Caco-2 (cell line): ENCODE measurements at regions not wholly inside any gene's neighbourhood (a gene's known extent, or its start where the extent isn't known, plus 50 kb on each side); places are given as distances from the start of the nearest gene placed in this dataset.

Experiments
- BruUV-seq: library from RNA; stranded (reverse); fragments of 400-500 nt; replicated peaks from 2 replicates; lab custom pipeline; 2021; lab: Mats Ljungman, UMichigan
- CTCF ChIA-PET: fragments of 300-600 bp; sonication (Branson Sonifier 250); formaldehyde crosslinking; loops from one replicate; lab custom pipeline; 2022; ENCODE audit warnings: antibody characterized with exemption; lab: Charles Lee
- POLR2A ChIA-PET: fragments of 300-600 bp; sonication (Branson Sonifier 250); formaldehyde crosslinking; loops from one replicate; lab custom pipeline; 2022; ENCODE audit warnings: antibody characterized with exemption; lab: Charles Lee
- DNase-seq, 2 experiments: peaks; one replicate each; pipeline versions ENCODE4 v3.0.0 to v3.0.0-alpha.2; 2020 to 2022
- H3K27me3 ChIP-seq: replicated peaks from 2 replicates; pipeline ENCODE4 v1.6.0; 2011; ENCODE audit warnings: low read length; ENCODE audit not compliant: control insufficient read depth, insufficient read depth
- H3K36me3 ChIP-seq: 2 replicates; pipeline ENCODE4 v1.5.1; 2011; ENCODE audit warnings: low read length; ENCODE audit not compliant: control insufficient read depth, insufficient read depth
- H3K4me1 ChIP-seq: fragments of 250-450 bp; sonication (Bioruptor Pico); 2 replicates; pipeline ENCODE4 v1.5.1; 2020; ENCODE audit warnings: mild to moderate bottlenecking
- H3K4me3 ChIP-seq: 2 replicates; pipeline ENCODE4 v1.5.1; 2011; ENCODE audit warnings: low read depth, mild to moderate bottlenecking, control low read depth, low read length
- H3K9me3 ChIP-seq: fragments of 250-450 bp; sonication (Bioruptor Pico); 2 replicates; pipeline ENCODE4 v1.5.1; 2020; ENCODE audit warnings: mild to moderate bottlenecking, moderate library complexity
- H3K27ac Mint-ChIP-seq: one replicate; pipeline ENCODE4 v1.8.0; 2022; ENCODE audit warnings: mixed read lengths; ENCODE audit not compliant: unreplicated experiment
- H3K27me3 Mint-ChIP-seq: one replicate; pipeline ENCODE4 v1.8.0; 2022; ENCODE audit warnings: mixed read lengths; ENCODE audit not compliant: insufficient read depth, unreplicated experiment
- H3K36me3 Mint-ChIP-seq: one replicate; pipeline ENCODE4 v1.8.0; 2022; ENCODE audit warnings: mild to moderate bottlenecking, mixed read lengths; ENCODE audit not compliant: insufficient read depth, unreplicated experiment
- H3K4me1 Mint-ChIP-seq: one replicate; pipeline ENCODE4 v1.8.0; 2022; ENCODE audit warnings: low read depth, mixed read lengths; ENCODE audit not compliant: unreplicated experiment
- H3K4me3 Mint-ChIP-seq: one replicate; pipeline ENCODE4 v1.8.0; 2022; ENCODE audit warnings: mild to moderate bottlenecking, moderate library complexity, mixed read lengths; ENCODE audit not compliant: unreplicated experiment
- H3K9me3 Mint-ChIP-seq: one replicate; pipeline ENCODE4 v1.8.0; 2022; ENCODE audit warnings: mixed read lengths; ENCODE audit not compliant: unreplicated experiment
- CTCF ChIP-seq, 2 experiments: fragments of 200-600 bp in 1 of 2; IDR thresholded peaks; 1 replicate in 1 of 2; 2 replicates in 1 of 2; pipeline versions ENCODE4 v1.5.1 to v1.8.0; 2011 to 2022; ENCODE audit warnings: antibody characterized with exemption in 1 of 2, control low read depth in 1 of 2, inconsistent platforms in 1 of 2, low read depth in 1 of 2, low read length in 1 of 2, mild to moderate bottlenecking in 1 of 2, moderate library complexity in 1 of 2; ENCODE audit not compliant: insufficient read depth in 1 of 2, severe bottlenecking in 1 of 2, unreplicated experiment in 1 of 2
- intact Hi-C: fragments of 100-400 bp; cut with micrococcal nuclease; formaldehyde crosslinking; loops from one replicate; pipeline ENCODE4 v1.10.0; 2022; ENCODE audit not compliant: unreplicated experiment

GRCh38 chr4:71677568-71677967, 106.3 kb downstream of the GC start:
- Histone ChIP-seq H3K27me3 (no peaks in the 10 kb centered on the region), H3K9me3 (no peaks in the 10 kb centered on the region), H3K36me3 (no peaks in the 10 kb centered on the region), H3K4me3 (no peak overlapping the region), H3K4me1 (no peaks in the 10 kb centered on the region)
- no peaks in the 10 kb centered on the region for H3K36me3 Mint-ChIP-seq
- no peak overlapping the region for H3K27ac Mint-ChIP-seq
- no peak for TF ChIP-seq CTCF (IDR thresholded peaks at IDR 0.05; ENCODE audit: insufficient read depth in 1 of 2, low read depth in 1 of 2, low read length in 1 of 2, severe bottlenecking in 1 of 2, unreplicated experiment in 1 of 2)
- no peak for DNase-seq
- H3K4me1 Mint-ChIP-seq = no peaks in the 10 kb centered on the region
- ChIA-PET POLR2A (no interaction called here), CTCF (interaction anchor here (0.8 kb wide), 1 partner anchor 128 kb away, joined by 3 read pairs; no protein-coding TSS in a partner anchor)
- no peaks in the 10 kb centered on the region for H3K27me3 Mint-ChIP-seq
- no TSS peak for BruUV-seq
- H3K9me3 Mint-ChIP-seq = peaks cover under 1% of the 10 kb centered on the region
- intact Hi-C loops = no loop called here
- no peak overlapping the region for H3K4me3 Mint-ChIP-seq

GRCh38 chr4:71669291-71669690, 114.6 kb downstream of the GC start:
- Histone ChIP-seq H3K4me1 (no peaks in the 10 kb centered on the region), H3K27me3 (no peaks in the 10 kb centered on the region), H3K4me3 (no peak overlapping the region), H3K36me3 (no peaks in the 10 kb centered on the region), H3K9me3 (no peaks in the 10 kb centered on the region)
- POLR2A ChIA-PET = no interaction called here
- no peaks in the 10 kb centered on the region for H3K36me3 Mint-ChIP-seq
- no TSS peak for BruUV-seq
- no peaks in the 10 kb centered on the region for H3K4me1 Mint-ChIP-seq
- DNase-seq = no peak
- intact Hi-C loops = no loop called here
- no peak for TF ChIP-seq CTCF (IDR thresholded peaks at IDR 0.05; ENCODE audit: insufficient read depth in 1 of 2, low read depth in 1 of 2, low read length in 1 of 2, severe bottlenecking in 1 of 2, unreplicated experiment in 1 of 2)
- peaks cover 10% of the 10 kb centered on the region for H3K9me3 Mint-ChIP-seq
- CTCF ChIA-PET = no interaction called here
- H3K27me3 Mint-ChIP-seq = no peaks in the 10 kb centered on the region
- H3K4me3 Mint-ChIP-seq = no peak overlapping the region
- H3K27ac Mint-ChIP-seq = no peak overlapping the region

- intact Hi-C loops = no loop called here
- Mint-ChIP-seq H3K4me1 (no peaks in the 10 kb centered on the region), H3K27ac (no peak overlapping the region), H3K4me3 (no peak overlapping the region), H3K27me3 (no peaks in the 10 kb centered on the region), H3K36me3 (no peaks in the 10 kb centered on the region), H3K9me3 (no peaks in the 10 kb centered on the region)
- no TSS peak for BruUV-seq
- H3K4me1 ChIP-seq = no peaks in the 10 kb centered on the region
- no peak overlapping the region for H3K4me3 ChIP-seq
- H3K9me3 ChIP-seq = no peaks in the 10 kb centered on the region
- TF ChIP-seq CTCF (IDR thresholded peaks at IDR 0.05; ENCODE audit: insufficient read depth in 1 of 2, low read depth in 1 of 2, low read length in 1 of 2, severe bottlenecking in 1 of 2, unreplicated experiment in 1 of 2) = no peak
- H3K36me3 ChIP-seq = no peaks in the 10 kb centered on the region
- DNase-seq = no peak
- no peaks in the 10 kb centered on the region for H3K27me3 ChIP-seq
- CTCF ChIA-PET = no interaction called here
- POLR2A ChIA-PET = no interaction called here
Observed at GRCh38 chr4:71665358-71665757, 118.5 kb downstream of the GC start.
